DMS79 treated with DMSO at 0.1 percent for 48 hours (cell line): ENCODE measurements at regions not wholly inside any gene's neighbourhood (a gene's known extent, or its start where the extent isn't known, plus 50 kb on each side); places are given as distances from the start of the nearest gene placed in this dataset.
"Not testable (repeated sequence)": the region's sequence is repeated elsewhere in the genome, so short reads cannot be mapped to it uniquely, and the experiment has no call there.

Experiments used
- DNase-seq: peaks from one replicate; lab custom pipeline; 2025; lab: John Stamatoyannopoulos, UW

DNA sequence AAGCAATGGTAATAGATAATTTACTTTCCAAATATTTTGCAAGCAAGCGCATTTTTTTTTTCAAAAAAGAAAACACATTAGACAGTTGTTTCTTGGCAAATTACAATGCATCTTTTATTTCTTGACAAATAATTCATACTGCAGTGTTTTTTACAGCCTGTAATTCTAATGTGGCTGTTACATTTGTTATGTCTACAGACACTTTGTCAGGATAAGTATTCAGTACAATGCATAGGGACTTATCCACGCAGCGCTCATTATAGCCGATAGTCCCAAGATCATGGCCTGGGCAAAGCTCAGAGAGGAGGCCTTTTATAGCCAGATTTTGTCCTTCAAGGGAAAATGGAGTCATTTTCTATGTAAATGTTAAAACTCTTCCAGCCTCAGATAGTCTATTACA is 123.0 kb upstream of the FANCL start:
- no peak for DNase-seq

DNA sequence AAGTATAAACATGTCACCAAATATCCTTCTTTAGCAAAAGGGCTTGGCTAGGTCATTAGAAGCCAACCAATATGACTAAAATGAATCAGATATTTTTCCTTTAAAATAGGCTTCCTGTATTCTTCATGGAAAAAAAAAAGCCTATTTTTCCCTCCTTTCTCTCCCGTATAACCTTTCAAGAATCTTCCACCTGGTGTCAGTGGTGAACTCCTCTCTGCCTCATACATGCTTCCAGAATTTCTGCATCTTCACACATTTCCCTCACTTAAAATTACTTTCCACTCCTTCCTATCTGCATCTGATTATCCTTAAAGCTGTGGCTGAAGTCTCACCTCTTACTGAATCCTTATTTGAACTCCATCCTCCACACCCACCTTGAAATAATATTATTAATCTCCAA is 116.9 kb upstream of the FANCL start:
- DNase-seq, result no peak

DNA sequence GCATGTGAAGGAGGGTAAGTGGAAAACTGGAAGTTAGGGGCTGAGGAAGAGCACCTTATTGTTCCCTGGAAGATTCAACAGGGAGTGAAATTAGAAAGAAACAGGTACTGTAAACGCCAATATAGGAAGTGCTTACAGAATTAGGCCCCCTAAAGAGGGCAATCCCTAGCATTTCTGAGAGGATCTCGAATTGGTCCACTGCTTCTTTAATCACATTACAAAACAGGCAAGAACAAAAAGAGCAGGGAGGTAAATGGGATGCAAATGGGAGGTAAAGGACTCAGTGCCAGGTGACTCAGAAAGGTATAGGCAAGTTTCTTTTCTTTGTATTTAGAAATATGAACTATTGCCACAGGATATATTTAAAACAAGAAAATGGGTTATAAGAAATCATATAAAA is 116.4 kb upstream of the FANCL start:
- DNase-seq, result no peak

DNA sequence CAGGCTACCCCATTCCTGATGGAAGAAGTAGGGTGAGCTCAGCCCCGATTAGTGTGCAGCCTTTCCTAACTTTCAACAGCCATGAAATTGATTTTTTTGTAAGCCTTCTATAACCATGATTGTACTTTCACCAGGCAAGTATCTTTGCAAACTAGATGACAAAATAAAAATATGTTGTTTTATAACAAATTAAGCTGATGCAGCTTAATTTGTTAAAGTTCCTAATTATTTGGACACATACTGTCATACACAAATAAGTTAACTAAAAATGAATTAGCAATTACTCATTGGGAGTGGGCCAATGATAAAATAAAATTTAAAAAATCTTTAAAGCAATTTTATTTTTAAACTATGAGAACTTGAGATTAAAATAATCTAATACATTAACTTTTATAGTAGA is 113.1 kb upstream of the FANCL start:
- DNase-seq, result no peak

DNA sequence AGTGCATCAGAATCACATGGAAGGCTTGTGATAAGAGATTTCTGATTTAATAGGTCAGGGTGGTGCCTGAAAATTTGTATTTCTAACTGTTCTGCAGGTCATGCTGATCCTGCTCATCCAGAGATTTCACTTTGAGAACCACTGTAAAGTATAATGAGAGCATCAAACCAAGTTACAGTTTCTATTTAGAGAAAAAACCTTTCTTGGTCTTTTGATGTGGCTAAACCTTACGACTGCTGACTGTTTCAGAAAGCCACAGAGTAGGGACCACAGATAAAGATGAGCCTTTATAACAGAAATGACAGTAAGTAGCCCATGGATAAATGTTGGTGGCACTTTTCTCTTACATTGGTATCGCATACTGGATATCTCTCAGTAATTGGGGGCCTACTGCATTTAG is 109.4 kb upstream of the FANCL start:
- DNase-seq, result no peak

DNA sequence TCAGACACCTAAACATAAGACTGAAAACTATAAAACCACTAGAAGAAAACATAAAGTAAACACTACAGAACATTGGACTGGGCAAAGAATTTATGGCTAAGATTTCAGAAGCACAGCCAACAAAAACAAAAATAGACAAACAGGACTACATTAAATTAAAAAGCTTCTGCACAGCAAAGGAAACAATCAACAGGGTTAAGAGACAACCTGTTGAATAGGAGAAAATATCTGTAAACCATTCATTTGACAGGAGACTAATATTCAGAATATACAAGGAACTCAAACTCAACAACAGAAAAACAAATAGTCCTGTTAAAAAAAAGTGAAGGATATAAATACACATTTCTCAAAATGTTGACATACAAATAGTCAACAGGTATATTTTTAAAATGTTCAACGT is 106.7 kb upstream of the FANCL start:
- no peak for DNase-seq

DNA sequence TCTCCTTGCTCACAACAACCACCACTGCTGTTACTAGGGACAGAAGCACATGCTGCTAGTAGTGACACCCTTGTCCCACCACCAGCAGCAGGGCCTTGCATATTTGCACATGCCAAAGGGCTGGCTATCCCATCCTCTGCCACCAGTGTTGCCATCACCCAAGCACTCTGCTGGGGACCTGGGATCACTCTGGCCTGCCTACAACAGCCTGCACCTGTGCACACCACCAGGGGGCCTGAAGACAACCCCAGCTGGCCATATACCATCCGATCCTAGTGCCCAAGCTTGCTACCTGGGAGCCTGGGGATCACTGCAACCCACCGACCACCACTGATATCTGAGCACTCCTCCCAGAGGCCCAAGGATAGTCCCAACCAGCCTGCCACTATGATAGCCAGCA is 99.9 kb upstream of the FANCL start:
- DNase-seq, result no peak

DNA sequence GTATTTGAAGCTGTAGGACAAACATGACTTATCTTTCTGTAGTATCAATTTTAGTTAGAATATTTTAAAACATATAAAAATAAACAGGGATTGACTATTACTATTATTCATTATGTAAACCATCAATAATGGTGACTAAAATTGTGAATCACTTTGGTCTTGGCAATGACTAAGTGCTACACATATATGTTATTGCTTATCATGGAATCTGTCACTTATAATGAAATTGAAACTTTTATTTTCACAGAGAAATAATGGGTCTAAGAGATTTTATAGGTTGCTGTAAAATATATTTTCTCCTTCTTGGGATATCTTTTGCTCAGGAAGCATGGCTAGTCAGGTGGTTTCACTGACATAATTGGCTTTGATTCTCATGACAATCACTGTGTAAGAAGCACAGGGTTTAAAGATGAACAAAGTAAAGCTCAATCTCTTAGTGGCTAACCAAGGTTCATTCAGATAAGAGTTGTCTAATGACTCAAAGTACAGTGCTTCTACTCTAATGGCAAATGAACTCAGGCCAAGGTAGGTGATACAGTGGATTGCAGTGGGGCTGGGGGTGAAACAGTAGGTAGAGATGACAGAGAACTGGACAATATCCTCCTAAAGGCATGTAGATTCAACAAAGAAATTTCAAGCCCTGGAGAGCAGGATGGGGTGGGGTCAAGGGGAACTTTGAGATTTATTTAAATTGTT is 98.6 kb upstream of the FANCL start:
- DNase-seq, result no peak

GRCh38 chr2:58336416-58336815 is 95.3 kb upstream of the FANCL start:
- DNase-seq, result no peak

DNA sequence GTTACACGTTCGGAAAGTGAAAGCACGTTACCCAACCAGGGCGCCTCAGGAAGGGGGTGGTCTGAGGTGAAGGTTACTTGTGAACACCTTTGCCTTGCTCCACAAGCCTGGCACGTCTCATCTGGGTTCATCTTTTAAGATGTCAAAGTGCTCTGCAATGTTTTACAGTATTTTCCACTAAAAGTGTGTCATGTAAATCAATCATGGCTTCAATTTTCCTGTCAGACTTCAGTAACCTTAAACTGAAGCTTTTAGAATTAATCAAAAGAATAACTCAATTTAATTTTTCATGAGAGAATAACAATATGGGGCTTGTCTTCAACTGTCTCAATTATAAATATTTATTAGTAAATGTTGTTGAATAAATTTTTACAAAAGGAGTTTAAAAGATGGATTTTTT is 93.3 kb upstream of the FANCL start:
- no peak for DNase-seq

DNA sequence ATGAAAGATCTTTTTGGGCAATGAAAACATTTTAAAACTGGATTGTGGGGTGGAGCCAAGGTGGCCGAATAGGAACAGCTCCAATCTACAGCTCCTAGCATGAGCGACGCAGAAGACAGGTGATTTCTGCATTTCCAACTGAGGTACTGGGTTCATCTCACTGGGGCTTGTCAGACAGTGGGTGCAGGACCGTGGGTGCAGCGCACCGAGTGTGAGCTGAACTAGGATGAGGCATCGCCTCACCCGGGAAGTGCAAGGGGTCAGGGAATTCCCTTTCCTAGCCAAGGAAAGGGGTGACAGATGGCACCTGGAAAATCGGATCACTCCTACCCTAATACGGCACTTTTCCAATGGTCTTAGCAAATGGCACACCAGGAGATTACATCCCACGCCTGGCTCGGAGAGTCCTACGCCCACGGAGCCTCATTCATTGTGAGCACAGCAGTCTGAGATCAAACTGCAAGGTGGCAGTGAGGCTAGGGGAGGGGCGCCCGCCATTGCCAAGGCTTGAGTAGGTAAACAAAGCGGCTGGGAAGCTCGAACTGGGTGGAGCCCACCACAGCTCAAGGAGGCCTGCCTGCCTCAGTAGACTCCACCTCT is 84.3 kb upstream of the FANCL start:
- not testable (repeated sequence) for DNase-seq

GRCh38 chr2:58319481-58319880 is 78.4 kb upstream of the FANCL start:
- DNase-seq, result no peak

DNA sequence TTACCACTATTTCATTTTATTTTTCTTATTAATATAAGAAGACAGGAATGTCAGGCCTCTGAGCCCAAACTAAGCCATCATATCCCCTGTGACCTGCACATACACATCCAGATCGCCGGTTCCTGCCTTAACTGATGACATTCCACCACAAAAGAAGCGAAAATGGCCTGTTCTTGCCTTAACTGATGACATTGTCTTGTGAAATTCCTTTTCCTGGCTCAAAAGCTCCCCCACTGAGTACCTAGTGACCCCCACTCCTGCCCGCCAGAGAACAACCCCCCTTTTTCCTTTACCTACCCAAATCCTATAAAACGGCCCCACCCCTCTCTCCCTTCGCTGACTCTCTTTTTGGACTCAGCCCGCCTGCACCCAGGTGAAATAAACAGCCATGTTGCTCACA is 77.8 kb upstream of the FANCL start:
- DNase-seq, result not testable (repeated sequence)

- no peak for DNase-seq
Observed at GRCh38 chr2:58313926-58314325, 72.8 kb upstream of the FANCL start.

DNA sequence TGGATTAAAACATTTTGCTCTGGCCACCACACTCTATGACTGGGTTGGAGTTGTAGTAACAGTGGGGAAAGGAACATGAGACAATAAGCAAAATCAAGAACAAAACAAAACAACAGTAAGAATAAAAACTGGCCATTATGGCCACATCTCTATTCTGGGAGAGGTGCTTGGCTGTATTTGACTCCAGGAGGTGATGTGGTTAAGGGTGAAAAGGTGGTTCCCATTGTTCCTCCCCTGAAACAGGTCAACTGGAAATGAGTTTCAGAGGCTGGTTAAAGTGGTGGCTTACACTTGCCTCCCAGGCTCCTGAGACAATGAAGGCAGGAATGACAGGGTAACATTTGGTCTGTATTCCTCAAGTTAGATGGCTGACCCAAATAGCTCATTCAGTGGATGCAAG is 67.3 kb upstream of the FANCL start:
- no peak for DNase-seq

GRCh38 chr2:58304843-58305242 is 63.7 kb upstream of the FANCL start:
- DNase-seq, result no peak

GRCh38 chr2:58299123-58299522 is 58.0 kb upstream of the FANCL start:
- DNase-seq, result no peak

- no peak for DNase-seq
Observed at GRCh38 chr2:58293056-58293455, 51.9 kb upstream of the FANCL start.

GRCh38 chr2:58291726-58292438 is 50.8 kb upstream of the FANCL start:
- DNase-seq, result no peak
